Activated B cell treated with CpG ODN at 0.5 μM for 24 hours (primary cell): ENCODE measurements at regions not wholly inside any gene's neighbourhood (a gene's known extent, or its start where the extent isn't known, plus 50 kb on each side); places are given as distances from the start of the nearest gene placed in this dataset.

ENCODE experiments used
- ATAC-seq: fragments of 200-7000 bp; cut with Tn5 transposase; one replicate; pipeline ENCODE4 v1.10.0; 2021; ENCODE audit warnings: low read depth, mild to moderate bottlenecking, moderate library complexity
- CTCF ChIA-PET: fragments of 350-600 bp; sonication (Branson Sonifier 250); formaldehyde crosslinking; loops from one replicate; lab custom pipeline; 2021; ENCODE audit warnings: antibody characterized with exemption; lab: Charles Lee
- POLR2A ChIA-PET: fragments of 350-600 bp; sonication (Branson Sonifier 250); formaldehyde crosslinking; loops from one replicate; lab custom pipeline; 2021; ENCODE audit warnings: antibody characterized with exemption; lab: Charles Lee
- DNase-seq: peaks from one replicate; pipeline ENCODE4 v3.0.0; 2022
- H3K27ac Mint-ChIP-seq: one replicate; pipeline ENCODE4 v1.8.0; 2020; ENCODE audit warnings: mixed read lengths
- H3K27me3 Mint-ChIP-seq: one replicate; pipeline ENCODE4 v1.8.0; 2021; ENCODE audit warnings: mixed read lengths
- H3K36me3 Mint-ChIP-seq: one replicate; pipeline ENCODE4 v1.8.0; 2021; ENCODE audit warnings: low read depth, mixed read lengths
- H3K4me1 Mint-ChIP-seq: one replicate; pipeline ENCODE4 v1.8.0; 2021; ENCODE audit warnings: mixed read lengths
- H3K4me3 Mint-ChIP-seq: one replicate; pipeline ENCODE4 v1.8.0; 2020; ENCODE audit warnings: mild to moderate bottlenecking, mixed read lengths
- H3K9me3 Mint-ChIP-seq: one replicate; pipeline ENCODE4 v1.8.0; 2020; ENCODE audit warnings: mixed read lengths
- CTCF ChIP-seq: fragments of 200-600 bp; IDR thresholded peaks from one replicate; pipeline ENCODE4 v1.8.0; 2022; ENCODE audit warnings: antibody characterized with exemption, mild to moderate bottlenecking
- intact Hi-C: fragments of 100-400 bp; cut with micrococcal nuclease; formaldehyde crosslinking; loops from one replicate; pipeline ENCODE4 v1.15.1; 2024

- H3K4me1 Mint-ChIP-seq, result no peaks in the 10 kb centered on the region
- no peaks in the 10 kb centered on the region for H3K36me3 Mint-ChIP-seq
- ChIA-PET CTCF (no interaction called here), POLR2A (no interaction called here)
- intact Hi-C loops, result no loop called here
- DNase-seq (no peak), ATAC-seq (no peak)
- no peak for TF ChIP-seq CTCF
- peaks cover 5% of the 10 kb centered on the region for H3K9me3 Mint-ChIP-seq
- no peak overlapping the region for H3K27ac Mint-ChIP-seq
- H3K4me3 Mint-ChIP-seq, result no peak overlapping the region
- no peaks in the 10 kb centered on the region for H3K27me3 Mint-ChIP-seq
Measured at GRCh38 chr3:139101396-139101795, 56.7 kb upstream of the PRR23C start.

GRCh38 chr3:139103484-139103883 lies 58.8 kb upstream of the PRR23C start:
- intact Hi-C loops, result no loop called here
- no peaks in the 10 kb centered on the region for H3K36me3 Mint-ChIP-seq
- no peak overlapping the region for H3K27ac Mint-ChIP-seq
- H3K27me3 Mint-ChIP-seq, result no peaks in the 10 kb centered on the region
- no peaks in the 10 kb centered on the region for H3K4me1 Mint-ChIP-seq
- CTCF ChIA-PET, result no interaction called here
- POLR2A ChIA-PET, result no interaction called here
- H3K9me3 Mint-ChIP-seq, result peaks cover 3% of the 10 kb centered on the region
- H3K4me3 Mint-ChIP-seq, result no peak overlapping the region
- ATAC-seq, result no peak
- TF ChIP-seq CTCF, result no peak
- no peak for DNase-seq

- ATAC-seq (no peak), DNase-seq (no peak)
- Mint-ChIP-seq H3K27me3 (no peaks in the 10 kb centered on the region), H3K27ac (no peak overlapping the region), H3K4me1 (no peaks in the 10 kb centered on the region), H3K4me3 (no peak overlapping the region), H3K9me3 (no peaks in the 10 kb centered on the region), H3K36me3 (no peaks in the 10 kb centered on the region)
- TF ChIP-seq CTCF, result no peak
- CTCF ChIA-PET, result no interaction called here
- intact Hi-C loops, result no loop called here
- POLR2A ChIA-PET, result no interaction called here
Measured at GRCh38 chr3:139104062-139104461, 59.4 kb upstream of the PRR23C start.

- no peak overlapping the region for H3K27ac Mint-ChIP-seq
- intact Hi-C loops, result no loop called here
- H3K4me3 Mint-ChIP-seq, result no peak overlapping the region
- ChIA-PET POLR2A (no interaction called here), CTCF (no interaction called here)
- no peaks in the 10 kb centered on the region for H3K36me3 Mint-ChIP-seq
- no peaks in the 10 kb centered on the region for H3K27me3 Mint-ChIP-seq
- DNase-seq, result no peak
- no peaks in the 10 kb centered on the region for H3K4me1 Mint-ChIP-seq
- H3K9me3 Mint-ChIP-seq, result no peaks in the 10 kb centered on the region
- no peak for TF ChIP-seq CTCF
- ATAC-seq, result no peak
Measured at GRCh38 chr3:139105154-139105702, 60.5 kb upstream of the PRR23C start.

- ChIA-PET CTCF (no interaction called here), POLR2A (no interaction called here)
- H3K36me3 Mint-ChIP-seq, result no peaks in the 10 kb centered on the region
- no peak overlapping the region for H3K4me3 Mint-ChIP-seq
- H3K9me3 Mint-ChIP-seq, result no peaks in the 10 kb centered on the region
- H3K27me3 Mint-ChIP-seq, result no peaks in the 10 kb centered on the region
- no peak overlapping the region for H3K27ac Mint-ChIP-seq
- no peaks in the 10 kb centered on the region for H3K4me1 Mint-ChIP-seq
- ATAC-seq (no peak), DNase-seq (no peak)
- TF ChIP-seq CTCF, result no peak
- intact Hi-C loops, result no loop called here
Measured at GRCh38 chr3:139106013-139106932, 61.6 kb upstream of the PRR23C start.
